Ovary (tissue), 3 donors: ENCODE measurements at regions not wholly inside any gene's neighbourhood (a gene's known extent, or its start where the extent isn't known, plus 50 kb on each side); places are given as distances from the start of the nearest gene placed in this dataset.

Source experiments
- EP300 ChIP-seq: sonication (generic); formaldehyde crosslinking; IDR thresholded peaks from one replicate; pipeline ENCODE4 v1.6.1; 2017; ENCODE audit warnings: antibody characterized with exemption
- POLR2A ChIP-seq: fragments of 450-650 bp; IDR thresholded peaks from one replicate; pipeline ENCODE4 v1.6.1; 2017; ENCODE audit warnings: antibody characterized with exemption, mild to moderate bottlenecking, moderate library complexity
- TF ChIP-seq, protein P1 (sequence below), 3 donors: fragments of 450-650 bp in 2 of 3; fragments of 200-600 bp in 1 of 3; IDR thresholded peaks; one replicate each; pipeline versions ENCODE4 v1.5.1 to v1.8.0; 2016 to 2022; ENCODE audit warnings: antibody characterized with exemption in 3 of 3, mild to moderate bottlenecking in 1 of 3
- donor health status: DM: no; HTN: no; CAD: no.

DNA sequence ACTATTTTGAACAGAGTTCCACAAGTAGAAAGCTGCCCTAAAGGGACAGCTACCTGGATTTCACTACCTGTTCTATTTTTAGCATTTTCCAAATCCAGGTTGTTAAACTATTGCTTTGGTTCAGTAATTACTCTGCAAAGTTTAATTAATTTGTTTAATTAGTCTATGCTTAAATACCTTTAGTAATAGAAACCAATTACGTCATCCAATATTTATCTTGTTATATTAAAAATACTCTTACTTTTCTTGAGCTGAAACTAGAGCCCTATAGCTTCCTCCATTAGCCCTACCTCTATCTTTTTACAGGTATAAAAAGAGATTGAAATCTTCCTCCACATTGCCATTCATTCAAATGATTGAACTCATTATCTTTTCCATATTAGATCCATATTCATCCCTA is 514.6 kb downstream of the DSC3 start:
- TF ChIP-seq, protein P1, sequence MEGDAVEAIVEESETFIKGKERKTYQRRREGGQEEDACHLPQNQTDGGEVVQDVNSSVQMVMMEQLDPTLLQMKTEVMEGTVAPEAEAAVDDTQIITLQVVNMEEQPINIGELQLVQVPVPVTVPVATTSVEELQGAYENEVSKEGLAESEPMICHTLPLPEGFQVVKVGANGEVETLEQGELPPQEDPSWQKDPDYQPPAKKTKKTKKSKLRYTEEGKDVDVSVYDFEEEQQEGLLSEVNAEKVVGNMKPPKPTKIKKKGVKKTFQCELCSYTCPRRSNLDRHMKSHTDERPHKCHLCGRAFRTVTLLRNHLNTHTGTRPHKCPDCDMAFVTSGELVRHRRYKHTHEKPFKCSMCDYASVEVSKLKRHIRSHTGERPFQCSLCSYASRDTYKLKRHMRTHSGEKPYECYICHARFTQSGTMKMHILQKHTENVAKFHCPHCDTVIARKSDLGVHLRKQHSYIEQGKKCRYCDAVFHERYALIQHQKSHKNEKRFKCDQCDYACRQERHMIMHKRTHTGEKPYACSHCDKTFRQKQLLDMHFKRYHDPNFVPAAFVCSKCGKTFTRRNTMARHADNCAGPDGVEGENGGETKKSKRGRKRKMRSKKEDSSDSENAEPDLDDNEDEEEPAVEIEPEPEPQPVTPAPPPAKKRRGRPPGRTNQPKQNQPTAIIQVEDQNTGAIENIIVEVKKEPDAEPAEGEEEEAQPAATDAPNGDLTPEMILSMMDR (IDR thresholded peaks at IDR 0.05): no peak
- TF ChIP-seq POLR2A (no peak), EP300 (no peak)
